Gastrocnemius medialis (tissue), 4 donors: ENCODE measurements at regions not wholly inside any gene's neighbourhood (a gene's known extent, or its start where the extent isn't known, plus 50 kb on each side); places are given as distances from the start of the nearest gene placed in this dataset.

Experiments used
- ATAC-seq, 2 donors: fragments of 150-250 bp; one replicate each; pipeline ENCODE4 v1.9.1; 2016
- DNase-seq, 2 donors: peaks; one replicate each; pipeline ENCODE4 v3.0.0-alpha.2; 2019
- H3K27ac ChIP-seq, 4 donors: fragments of 200-600 bp; sonication (generic); 1 replicate in 1 of 4; 2 replicates in 3 of 4; pipeline ENCODE4 v1.5.1; 2016 to 2018; ENCODE audit warnings: mild to moderate bottlenecking in 2 of 4, moderate library complexity in 1 of 4
- H3K27me3 ChIP-seq, 3 donors: fragments of 200-600 bp; sonication (generic) in 2 of 3; 1 replicate in 1 of 3; 2 replicates in 2 of 3; pipeline versions ENCODE4 v1.5.1 to v1.6.0; 2016 to 2019; ENCODE audit warnings: mild to moderate bottlenecking in 1 of 3, moderate library complexity in 1 of 3
- H3K36me3 ChIP-seq, 2 donors: fragments of 200-600 bp; sonication (generic) in 1 of 2; one replicate each; pipeline ENCODE4 v1.5.1; 2017 to 2018
- H3K4me1 ChIP-seq, 2 donors: fragments of 200-600 bp; sonication (generic) in 1 of 2; one replicate each; pipeline ENCODE4 v1.5.1; 2016 to 2017; ENCODE audit warnings: mild to moderate bottlenecking in 2 of 2
- H3K4me3 ChIP-seq, 4 donors: fragments of 200-600 bp; sonication (generic) in 3 of 4; 1 replicate in 1 of 4; 2 replicates in 3 of 4; pipeline ENCODE4 v1.5.1; 2016 to 2019; ENCODE audit warnings: mild to moderate bottlenecking in 2 of 4
- H3K9me3 ChIP-seq, 3 donors: fragments of 200-600 bp; sonication (generic) in 2 of 3; 1 replicate in 1 of 3; 2 replicates in 2 of 3; pipeline ENCODE4 v1.5.1; 2016 to 2019
- POLR2A ChIP-seq, 2 donors: fragments of 450-650 bp; IDR thresholded peaks; one replicate each; pipeline ENCODE4 v1.6.1; 2017; ENCODE audit warnings: antibody characterized with exemption in 2 of 2, mild to moderate bottlenecking in 2 of 2, moderate library complexity in 2 of 2
- in situ Hi-C, 4 donors: fragments of 200-750 bp; cut with MboI; loops; one replicate each; pipeline versions ENCODE4 v1.15.0 to v1.8.0; 2017; ENCODE audit warnings: low sequenced_read_pairs in 4 of 4
- intact Hi-C: fragments of 100-400 bp; cut with DNase I; formaldehyde crosslinking; loops from one replicate; pipeline ENCODE4 v1.15.1; 2023; ENCODE audit warnings: low total_unique reads
- TF ChIP-seq, protein P1 (sequence below), 5 experiments: fragments of 450-650 bp in 3 of 5; fragments of 200-600 bp in 2 of 5; sonication (generic) in 2 of 5; IDR thresholded peaks in 4 of 5; conservative IDR thresholded peaks in 1 of 5; 1 replicate in 4 of 5; 2 replicates in 1 of 5; pipeline ENCODE4 v1.5.1; 2016 to 2019; ENCODE audit warnings: antibody characterized with exemption in 5 of 5, mild to moderate bottlenecking in 3 of 5, moderate library complexity in 3 of 5

DNA sequence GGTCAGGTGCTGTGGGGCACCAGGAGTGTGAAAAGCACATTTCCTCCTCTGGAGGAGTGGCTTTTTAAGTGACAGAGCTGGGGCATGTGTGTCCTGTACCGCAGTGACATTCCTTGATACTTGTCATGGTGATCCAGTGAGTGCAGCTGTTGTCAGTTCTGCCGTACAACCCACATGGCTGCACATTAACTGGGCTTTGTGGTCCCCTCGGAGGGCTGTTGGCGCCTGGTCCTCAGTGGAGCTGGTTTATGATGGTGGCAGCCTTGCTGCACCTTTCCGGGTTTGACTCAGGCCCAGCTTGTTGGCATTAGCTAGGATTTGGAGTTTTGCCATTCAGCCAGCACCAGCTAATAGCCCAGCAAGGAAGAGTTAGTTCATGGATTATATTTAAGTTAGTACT, 77.0 kb downstream of the SLC25A47 start:
- H3K36me3 ChIP-seq = no peaks in the 10 kb centered on the region
- no peak for TF ChIP-seq POLR2A (IDR thresholded peaks at IDR 0.05)
- TF ChIP-seq, protein P1, sequence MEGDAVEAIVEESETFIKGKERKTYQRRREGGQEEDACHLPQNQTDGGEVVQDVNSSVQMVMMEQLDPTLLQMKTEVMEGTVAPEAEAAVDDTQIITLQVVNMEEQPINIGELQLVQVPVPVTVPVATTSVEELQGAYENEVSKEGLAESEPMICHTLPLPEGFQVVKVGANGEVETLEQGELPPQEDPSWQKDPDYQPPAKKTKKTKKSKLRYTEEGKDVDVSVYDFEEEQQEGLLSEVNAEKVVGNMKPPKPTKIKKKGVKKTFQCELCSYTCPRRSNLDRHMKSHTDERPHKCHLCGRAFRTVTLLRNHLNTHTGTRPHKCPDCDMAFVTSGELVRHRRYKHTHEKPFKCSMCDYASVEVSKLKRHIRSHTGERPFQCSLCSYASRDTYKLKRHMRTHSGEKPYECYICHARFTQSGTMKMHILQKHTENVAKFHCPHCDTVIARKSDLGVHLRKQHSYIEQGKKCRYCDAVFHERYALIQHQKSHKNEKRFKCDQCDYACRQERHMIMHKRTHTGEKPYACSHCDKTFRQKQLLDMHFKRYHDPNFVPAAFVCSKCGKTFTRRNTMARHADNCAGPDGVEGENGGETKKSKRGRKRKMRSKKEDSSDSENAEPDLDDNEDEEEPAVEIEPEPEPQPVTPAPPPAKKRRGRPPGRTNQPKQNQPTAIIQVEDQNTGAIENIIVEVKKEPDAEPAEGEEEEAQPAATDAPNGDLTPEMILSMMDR (IDR thresholded peaks at IDR 0.05 in 4 of 5, conservative IDR thresholded peaks at IDR 0.05 in 1 of 5) = no peak
- no peaks in the 10 kb centered on the region for H3K9me3 ChIP-seq
- in situ Hi-C loops (loop anchor here in 1 of 4 donors (25.0 kb wide), 1 partner anchor 1262 kb away; no protein-coding TSS in a partner anchor), intact Hi-C loops (no loop called here)
- H3K27me3 ChIP-seq = no peaks in the 10 kb centered on the region
- H3K4me3 ChIP-seq = no peak overlapping the region
- no peak overlapping the region for H3K27ac ChIP-seq
- no peak for DNase-seq
- peak in 1 of 2 donors; percentile 33 for ATAC-seq
- peaks cover 0 to 18% of the 10 kb centered on the region in 2 donors for H3K4me1 ChIP-seq

DNA sequence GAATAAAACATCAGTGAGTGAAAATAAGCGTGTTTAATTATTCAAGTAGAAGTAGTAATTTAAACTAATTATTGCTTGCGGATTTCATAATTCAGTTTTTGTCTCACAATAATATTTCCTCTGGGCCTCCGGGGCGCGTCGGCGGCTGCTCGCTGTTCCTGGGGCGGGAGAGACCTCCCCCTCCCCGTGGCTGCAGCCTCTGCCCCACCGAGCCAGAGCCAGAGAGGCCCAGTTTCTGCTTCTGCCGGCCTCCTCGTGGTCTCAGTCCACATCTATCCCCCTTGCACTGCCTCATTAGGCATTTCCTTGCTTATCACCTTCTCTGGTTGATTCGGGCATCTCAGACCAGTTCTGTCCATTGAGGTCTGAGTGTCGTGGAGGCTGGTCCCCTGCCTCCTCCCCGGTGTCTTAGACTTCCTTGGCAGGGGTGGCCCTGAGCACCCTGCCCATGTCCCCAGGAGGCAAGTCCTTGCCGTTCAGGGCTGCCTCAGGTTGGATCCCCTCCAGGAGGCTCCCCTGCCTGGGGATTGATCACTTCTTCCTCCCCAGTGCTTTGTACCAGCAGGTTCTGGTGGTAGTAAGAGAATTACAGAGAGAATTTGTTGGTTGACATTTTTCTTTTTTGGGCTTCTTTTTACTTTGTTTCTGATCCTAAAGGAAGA, 78.0 kb downstream of the SLC25A47 start:
- Histone ChIP-seq H3K4me3 (no peak overlapping the region), H3K9me3 (no peaks in the 10 kb centered on the region), H3K27ac (no peak overlapping the region), H3K4me1 (peaks cover 0 to 18% of the 10 kb centered on the region in 2 donors), H3K27me3 (no peaks in the 10 kb centered on the region), H3K36me3 (no peaks in the 10 kb centered on the region)
- DNase-seq = no peak
- in situ Hi-C loops = loop anchor here in 1 of 4 donors (25.0 kb wide), 1 partner anchor 1261 kb away; no protein-coding TSS in a partner anchor
- TF ChIP-seq, protein P1 (IDR thresholded peaks at IDR 0.05 in 4 of 5, conservative IDR thresholded peaks at IDR 0.05 in 1 of 5) = no peak
- TF ChIP-seq POLR2A (IDR thresholded peaks at IDR 0.05) = no peak
- intact Hi-C loops = no loop called here
- ATAC-seq = no peak

DNA sequence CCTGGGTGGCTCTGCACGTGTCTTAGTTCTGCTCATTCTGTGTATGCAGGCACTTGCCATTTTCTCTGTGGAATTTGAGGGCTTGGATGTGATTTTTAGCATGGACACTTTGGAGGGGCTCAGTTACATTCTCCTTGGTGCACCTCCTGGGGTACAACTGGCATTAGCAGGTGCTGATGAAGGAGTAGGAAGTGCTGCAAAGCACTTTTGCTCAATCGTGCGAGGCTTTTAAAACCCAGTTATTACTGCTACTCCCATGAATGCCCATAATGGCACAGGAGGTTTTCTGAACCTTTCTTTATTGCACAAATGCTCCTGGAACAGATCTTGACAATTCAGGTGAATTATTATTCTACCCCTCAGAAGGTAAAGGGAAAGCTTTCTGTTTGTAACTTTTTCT, 78.7 kb downstream of the SLC25A47 start:
- intact Hi-C loops (no loop called here), in situ Hi-C loops (loop anchor here in 1 of 4 donors (25.0 kb wide), 1 partner anchor 1261 kb away; no protein-coding TSS in a partner anchor)
- H3K36me3 ChIP-seq = no peaks in the 10 kb centered on the region
- H3K27me3 ChIP-seq = no peaks in the 10 kb centered on the region
- ATAC-seq = no peak
- no peak overlapping the region for H3K4me3 ChIP-seq
- DNase-seq = no peak
- peaks cover 0 to 23% of the 10 kb centered on the region in 2 donors for H3K4me1 ChIP-seq
- H3K27ac ChIP-seq = no peak overlapping the region
- no peaks in the 10 kb centered on the region for H3K9me3 ChIP-seq
- no peak for TF ChIP-seq POLR2A (IDR thresholded peaks at IDR 0.05)
- TF ChIP-seq, protein P1 (IDR thresholded peaks at IDR 0.05 in 4 of 5, conservative IDR thresholded peaks at IDR 0.05 in 1 of 5) = no peak

DNA sequence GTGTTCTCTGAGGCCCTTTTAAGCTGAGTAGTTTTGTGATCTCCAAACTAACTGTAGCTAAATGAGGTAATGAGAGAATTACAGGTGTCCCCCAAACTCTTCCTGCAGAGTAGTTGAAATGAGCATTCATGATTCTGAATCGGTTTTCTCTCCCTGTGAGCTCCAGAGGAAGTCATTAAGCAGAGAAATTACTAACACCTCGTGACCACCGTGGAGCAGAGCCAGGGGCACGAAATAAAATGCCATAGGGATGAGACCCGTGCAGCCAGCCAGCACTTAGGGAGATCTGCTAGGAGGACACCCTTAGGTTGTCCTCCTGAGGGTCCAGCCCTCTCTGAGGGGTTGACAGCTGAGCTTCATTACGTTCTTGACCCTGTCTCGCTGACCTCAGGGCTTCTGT, 79.5 kb downstream of the SLC25A47 start:
- intact Hi-C loops (no loop called here), in situ Hi-C loops (loop anchor here in 1 of 4 donors (25.0 kb wide), 1 partner anchor 1260 kb away; no protein-coding TSS in a partner anchor)
- ATAC-seq = no peak
- TF ChIP-seq, protein P1 (IDR thresholded peaks at IDR 0.05 in 4 of 5, conservative IDR thresholded peaks at IDR 0.05 in 1 of 5) = no peak
- TF ChIP-seq POLR2A (IDR thresholded peaks at IDR 0.05) = no peak
- DNase-seq = no peak
- H3K4me1 ChIP-seq = peaks cover 0 to 23% of the 10 kb centered on the region in 2 donors
- no peaks in the 10 kb centered on the region for H3K9me3 ChIP-seq
- H3K27ac ChIP-seq = no peak overlapping the region
- no peaks in the 10 kb centered on the region for H3K36me3 ChIP-seq
- H3K4me3 ChIP-seq = no peak overlapping the region
- H3K27me3 ChIP-seq = no peaks in the 10 kb centered on the region
